Spinal cord (tissue), 9 donors: ENCODE measurements at regions not wholly inside any gene's neighbourhood (a gene's known extent, or its start where the extent isn't known, plus 50 kb on each side); places are given as distances from the start of the nearest gene placed in this dataset.
A peak's percentile ranks its signal among the peaks of the same experiment; 100 is the strongest.

Experiments
- DNase-seq, 6 donors: peaks; one replicate each; pipeline versions ENCODE4 v3.0.0 to v3.0.0-alpha.2; 2013 to 2015; ENCODE audit warnings: low spot score in 6 of 6, low read depth in 4 of 6
- H3K27ac ChIP-seq: one replicate; pipeline ENCODE4 v1.5.1; 2013; ENCODE audit warnings: low read depth, low read length, control low read depth
- H3K27me3 ChIP-seq: one replicate; pipeline ENCODE4 v1.6.1; 2013; ENCODE audit warnings: low read length; ENCODE audit not compliant: control insufficient read depth, insufficient read depth
- H3K36me3 ChIP-seq: one replicate; pipeline ENCODE4 v1.6.1; 2013; ENCODE audit warnings: low read length; ENCODE audit not compliant: control insufficient read depth, insufficient read depth
- H3K4me1 ChIP-seq: one replicate; pipeline ENCODE4 v1.6.1; 2013; ENCODE audit warnings: low read length; ENCODE audit not compliant: control insufficient read depth, insufficient read depth
- H3K4me3 ChIP-seq: one replicate; pipeline ENCODE4 v1.5.1; 2013; ENCODE audit warnings: low read depth, low read length, control low read depth
- H3K9me3 ChIP-seq: one replicate; pipeline ENCODE4 v1.6.1; 2013; ENCODE audit warnings: low read length; ENCODE audit not compliant: control insufficient read depth, insufficient read depth
- WGBS: methylation state at CpG from one replicate; pipeline ENCODE4 v1.1.5; 2013; ENCODE audit warnings: missing lambda C conversion rate; ENCODE audit not compliant: insufficient coverage; 5-methylcytosine and 5-hydroxymethylcytosine counted together
- donor health status: healthy.

GRCh38 chr4:157514711-157515110 is 294.2 kb downstream of the GRIA2 start:
- H3K4me1 ChIP-seq: no peaks in the 10 kb centered on the region
- H3K27me3 ChIP-seq: no peaks in the 10 kb centered on the region
- no peaks in the 10 kb centered on the region for H3K9me3 ChIP-seq
- no peaks in the 10 kb centered on the region for H3K36me3 ChIP-seq
- no peak overlapping the region for H3K4me3 ChIP-seq
- WGBS: 73% methylated on average over 3 of the region's 3 CpGs
- DNase-seq: no peak
- H3K27ac ChIP-seq: no peak overlapping the region

GRCh38 chr4:157509341-157509740 is 288.8 kb downstream of the GRIA2 start:
- Histone ChIP-seq H3K27ac (peak overlapping the region; percentile 10), H3K36me3 (no peaks in the 10 kb centered on the region), H3K27me3 (no peaks in the 10 kb centered on the region), H3K4me1 (no peaks in the 10 kb centered on the region), H3K9me3 (no peaks in the 10 kb centered on the region), H3K4me3 (no peak overlapping the region)
- 35% methylated on average over 3 of the region's 3 CpGs for WGBS
- DNase-seq: peak in 3 of 6 donors; percentile 23 to 93 (median 73)

GRCh38 chr4:157502656-157503055 is 282.1 kb downstream of the GRIA2 start:
- Histone ChIP-seq H3K4me1 (no peaks in the 10 kb centered on the region), H3K4me3 (no peak overlapping the region), H3K9me3 (no peaks in the 10 kb centered on the region), H3K36me3 (no peaks in the 10 kb centered on the region), H3K27me3 (no peaks in the 10 kb centered on the region), H3K27ac (no peak overlapping the region)
- WGBS: no CpG with 5 or more reads among the region's 2 CpGs
- peak in 3 of 6 donors; percentile 27 to 83 (median 76) for DNase-seq

GRCh38 chr4:157459785-157460184 is 239.3 kb downstream of the GRIA2 start:
- 29% methylated on average over 2 of the region's 3 CpGs for WGBS
- H3K27ac ChIP-seq: no peak overlapping the region
- no peaks in the 10 kb centered on the region for H3K4me1 ChIP-seq
- H3K27me3 ChIP-seq: no peaks in the 10 kb centered on the region
- H3K9me3 ChIP-seq: peaks cover 2% of the 10 kb centered on the region
- DNase-seq: peak in 2 of 6 donors; percentile 18 to 21
- H3K4me3 ChIP-seq: no peak overlapping the region
- no peaks in the 10 kb centered on the region for H3K36me3 ChIP-seq

GRCh38 chr4:157447195-157447594 is 226.7 kb downstream of the GRIA2 start:
- H3K4me3 ChIP-seq: no peak overlapping the region
- H3K4me1 ChIP-seq: no peaks in the 10 kb centered on the region
- H3K36me3 ChIP-seq: no peaks in the 10 kb centered on the region
- no CpG with 5 or more reads among the region's 3 CpGs for WGBS
- no peak overlapping the region for H3K27ac ChIP-seq
- no peak for DNase-seq
- no peaks in the 10 kb centered on the region for H3K27me3 ChIP-seq
- H3K9me3 ChIP-seq: no peaks in the 10 kb centered on the region

GRCh38 chr4:157444014-157444413 is 223.5 kb downstream of the GRIA2 start:
- no peak for DNase-seq
- H3K4me1 ChIP-seq: no peaks in the 10 kb centered on the region
- H3K27ac ChIP-seq: no peak overlapping the region
- no peaks in the 10 kb centered on the region for H3K9me3 ChIP-seq
- 98% methylated on average over 9 of the region's 9 CpGs for WGBS
- no peak overlapping the region for H3K4me3 ChIP-seq
- no peaks in the 10 kb centered on the region for H3K27me3 ChIP-seq
- no peaks in the 10 kb centered on the region for H3K36me3 ChIP-seq

- Histone ChIP-seq H3K4me1 (no peaks in the 10 kb centered on the region), H3K9me3 (no peaks in the 10 kb centered on the region), H3K27me3 (no peaks in the 10 kb centered on the region), H3K4me3 (no peak overlapping the region), H3K36me3 (no peaks in the 10 kb centered on the region), H3K27ac (no peak overlapping the region)
- WGBS: 95% methylated on average over 4 of the region's 5 CpGs
- no peak for DNase-seq
Measured at GRCh38 chr4:157443537-157443936, 223.0 kb downstream of the GRIA2 start.

GRCh38 chr4:157425897-157426296 is 205.4 kb downstream of the GRIA2 start:
- no peak overlapping the region for H3K4me3 ChIP-seq
- no peak overlapping the region for H3K27ac ChIP-seq
- no peaks in the 10 kb centered on the region for H3K9me3 ChIP-seq
- H3K36me3 ChIP-seq: no peaks in the 10 kb centered on the region
- no peak for DNase-seq
- no CpG with 5 or more reads among the region's 4 CpGs for WGBS
- H3K27me3 ChIP-seq: no peaks in the 10 kb centered on the region
- no peaks in the 10 kb centered on the region for H3K4me1 ChIP-seq

- Histone ChIP-seq H3K27me3 (no peaks in the 10 kb centered on the region), H3K4me3 (no peak overlapping the region), H3K9me3 (no peaks in the 10 kb centered on the region), H3K27ac (no peak overlapping the region), H3K4me1 (no peaks in the 10 kb centered on the region), H3K36me3 (no peaks in the 10 kb centered on the region)
- DNase-seq: no peak
Measured at GRCh38 chr4:157423526-157424020, 203.0 kb downstream of the GRIA2 start.

GRCh38 chr4:157421365-157421764 is 200.8 kb downstream of the GRIA2 start:
- Histone ChIP-seq H3K36me3 (no peaks in the 10 kb centered on the region), H3K4me1 (no peaks in the 10 kb centered on the region), H3K9me3 (no peaks in the 10 kb centered on the region), H3K4me3 (no peak overlapping the region), H3K27ac (peak overlapping the region; percentile 83), H3K27me3 (no peaks in the 10 kb centered on the region)
- DNase-seq: peak in 1 of 6 donors; percentile 5
